Neural crest cell (in vitro differentiated cells): ENCODE measurements at regions not wholly inside any gene's neighbourhood (a gene's known extent, or its start where the extent isn't known, plus 50 kb on each side); places are given as distances from the start of the nearest gene placed in this dataset.

Experiments
- DNase-seq: peaks from one replicate; pipeline ENCODE4 v3.0.0; 2021; ENCODE audit warnings: low read depth, mixed read lengths, low spot score
- H3K27ac Mint-ChIP-seq: one replicate; pipeline ENCODE4 v1.8.0; 2021; ENCODE audit warnings: mild to moderate bottlenecking, mixed read lengths; ENCODE audit not compliant: unreplicated experiment
- H3K27me3 Mint-ChIP-seq: 2 replicates; pipeline ENCODE4 v1.8.0; 2021; ENCODE audit warnings: low read depth, mild to moderate bottlenecking, mixed read lengths
- H3K36me3 Mint-ChIP-seq: 2 replicates; pipeline ENCODE4 v1.8.0; 2021; ENCODE audit warnings: low read depth, mild to moderate bottlenecking, mixed read lengths
- H3K4me1 Mint-ChIP-seq: 2 replicates; pipeline ENCODE4 v1.8.0; 2021; ENCODE audit warnings: mixed read lengths
- H3K4me3 Mint-ChIP-seq: one replicate; pipeline ENCODE4 v1.8.0; 2021; ENCODE audit warnings: mild to moderate bottlenecking, mixed read lengths
- H3K9me3 Mint-ChIP-seq: 2 replicates; pipeline ENCODE4 v1.8.0; 2021; ENCODE audit warnings: mixed read lengths
- CTCF ChIP-seq: fragments of 200-600 bp; sonication (generic); conservative IDR thresholded peaks from 2 replicates; pipeline ENCODE4 v1.5.0; 2021; ENCODE audit warnings: antibody characterized with exemption, mild to moderate bottlenecking

- Mint-ChIP-seq H3K9me3 (no peaks in the 10 kb centered on the region), H3K27ac (no peak overlapping the region), H3K4me1 (no peaks in the 10 kb centered on the region), H3K4me3 (no peak overlapping the region), H3K27me3 (no peaks in the 10 kb centered on the region), H3K36me3 (no peaks in the 10 kb centered on the region)
- TF ChIP-seq CTCF, result no peak
- DNase-seq, result no peak
Measured at GRCh38 chr1:215471463-215471862, 95.6 kb upstream of the KCTD3 start.

- Mint-ChIP-seq H3K4me1 (no peaks in the 10 kb centered on the region), H3K27ac (no peak overlapping the region), H3K4me3 (no peak overlapping the region), H3K27me3 (no peaks in the 10 kb centered on the region), H3K9me3 (no peaks in the 10 kb centered on the region), H3K36me3 (no peaks in the 10 kb centered on the region)
- DNase-seq, result no peak
- no peak for TF ChIP-seq CTCF
Measured at GRCh38 chr1:215472723-215473122, 94.4 kb upstream of the KCTD3 start.

- Mint-ChIP-seq H3K4me3 (no peak overlapping the region), H3K27ac (no peak overlapping the region), H3K9me3 (no peaks in the 10 kb centered on the region), H3K36me3 (no peaks in the 10 kb centered on the region), H3K4me1 (no peaks in the 10 kb centered on the region), H3K27me3 (no peaks in the 10 kb centered on the region)
- TF ChIP-seq CTCF, result no peak
- DNase-seq, result no peak
Measured at GRCh38 chr1:215473943-215474342, 93.2 kb upstream of the KCTD3 start.

- no peaks in the 10 kb centered on the region for H3K9me3 Mint-ChIP-seq
- H3K4me3 Mint-ChIP-seq, result no peak overlapping the region
- no peak for TF ChIP-seq CTCF
- no peak overlapping the region for H3K27ac Mint-ChIP-seq
- H3K27me3 Mint-ChIP-seq, result no peaks in the 10 kb centered on the region
- DNase-seq, result no peak
- H3K4me1 Mint-ChIP-seq, result no peaks in the 10 kb centered on the region
- H3K36me3 Mint-ChIP-seq, result no peaks in the 10 kb centered on the region
Measured at GRCh38 chr1:215474940-215475339, 92.2 kb upstream of the KCTD3 start.

GRCh38 chr1:215475796-215476481 is 91.2 kb upstream of the KCTD3 start:
- no peaks in the 10 kb centered on the region for H3K27me3 Mint-ChIP-seq
- H3K9me3 Mint-ChIP-seq, result no peaks in the 10 kb centered on the region
- TF ChIP-seq CTCF, result no peak
- H3K4me3 Mint-ChIP-seq, result no peak overlapping the region
- no peaks in the 10 kb centered on the region for H3K36me3 Mint-ChIP-seq
- DNase-seq, result no peak
- no peaks in the 10 kb centered on the region for H3K4me1 Mint-ChIP-seq
- H3K27ac Mint-ChIP-seq, result peak overlapping the region; percentile 5

GRCh38 chr1:215476541-215476940 is 90.6 kb upstream of the KCTD3 start:
- DNase-seq, result no peak
- TF ChIP-seq CTCF, result no peak
- Mint-ChIP-seq H3K36me3 (no peaks in the 10 kb centered on the region), H3K9me3 (no peaks in the 10 kb centered on the region), H3K4me1 (no peaks in the 10 kb centered on the region), H3K27me3 (no peaks in the 10 kb centered on the region), H3K27ac (no peak overlapping the region), H3K4me3 (no peak overlapping the region)
